ENCODE measurements at regions not wholly inside any gene's neighbourhood (a gene's known extent, or its start where the extent isn't known, plus 50 kb on each side); places are given as distances from the start of the nearest gene placed in this dataset.

- FAIRE-seq, result no peak
- no peak for TF ChIP-seq POLR2A (IDR thresholded peaks at IDR 0.05; ENCODE audit: low read depth, low read length)
- no peak for DNase-seq (ENCODE audit: insufficient read length, low spot score)
Measured at GRCh38 chr1:9419369-9420041, 119.8 kb upstream of the SLC25A33 start.

GRCh38 chr1:9420835-9421532 is 118.3 kb upstream of the SLC25A33 start:
- DNase-seq (ENCODE audit: insufficient read length, low spot score) (no peak), FAIRE-seq (no peak)
- TF ChIP-seq POLR2A (IDR thresholded peaks at IDR 0.05; ENCODE audit: low read depth, low read length), result no peak

- DNase-seq (ENCODE audit: insufficient read length, low spot score) (no peak), FAIRE-seq (no peak)
- TF ChIP-seq POLR2A (IDR thresholded peaks at IDR 0.05; ENCODE audit: low read depth, low read length), result no peak
Measured at GRCh38 chr1:9421533-9421873, 117.8 kb upstream of the SLC25A33 start.

- FAIRE-seq (no peak), DNase-seq (ENCODE audit: insufficient read length, low spot score) (no peak)
- no peak for TF ChIP-seq POLR2A (IDR thresholded peaks at IDR 0.05; ENCODE audit: low read depth, low read length)
Measured at GRCh38 chr1:9422321-9422720, 116.9 kb upstream of the SLC25A33 start.

- FAIRE-seq, result no peak
- DNase-seq (ENCODE audit: insufficient read length, low spot score), result no peak
Measured at GRCh38 chr1:9422911-9423505, 116.3 kb upstream of the SLC25A33 start.

GRCh38 chr1:9424261-9424660 is 115.0 kb upstream of the SLC25A33 start:
- no peak for TF ChIP-seq POLR2A (IDR thresholded peaks at IDR 0.05; ENCODE audit: low read depth, low read length)
- FAIRE-seq (no peak), DNase-seq (ENCODE audit: insufficient read length, low spot score) (no peak)

More at GRCh38 chr1:9422911-9423505, 116.3 kb upstream of the SLC25A33 start:
- no peak for TF ChIP-seq POLR2A (IDR thresholded peaks at IDR 0.05; ENCODE audit: low read depth, low read length)

- FAIRE-seq (no peak), DNase-seq (ENCODE audit: insufficient read length, low spot score) (no peak)
- TF ChIP-seq POLR2A (IDR thresholded peaks at IDR 0.05; ENCODE audit: low read depth, low read length), result no peak
Measured at GRCh38 chr1:9425859-9426258, 113.4 kb upstream of the SLC25A33 start.

GRCh38 chr1:9426291-9426711 is 113.0 kb upstream of the SLC25A33 start:
- TF ChIP-seq POLR2A (IDR thresholded peaks at IDR 0.05; ENCODE audit: low read depth, low read length), result no peak
- no peak for DNase-seq (ENCODE audit: insufficient read length, low spot score)
- FAIRE-seq, result no peak

- TF ChIP-seq POLR2A (IDR thresholded peaks at IDR 0.05; ENCODE audit: low read depth, low read length), result no peak
- FAIRE-seq (no peak), DNase-seq (ENCODE audit: insufficient read length, low spot score) (no peak)
Measured at GRCh38 chr1:9427388-9427787, 111.9 kb upstream of the SLC25A33 start.

GRCh38 chr1:9428601-9429341 is 110.5 kb upstream of the SLC25A33 start:
- FAIRE-seq (peak; percentile 48), DNase-seq (ENCODE audit: insufficient read length, low spot score) (peak; percentile 93)
- TF ChIP-seq POLR2A (IDR thresholded peaks at IDR 0.05; ENCODE audit: low read depth, low read length), result no peak; the same call in 1 of the 2 replicates

GRCh38 chr1:9429342-9429711 is 109.9 kb upstream of the SLC25A33 start:
- FAIRE-seq, result no peak
- TF ChIP-seq POLR2A (IDR thresholded peaks at IDR 0.05; ENCODE audit: low read depth, low read length), result no peak
- no peak for DNase-seq (ENCODE audit: insufficient read length, low spot score)

- FAIRE-seq, result no peak
- no peak for TF ChIP-seq POLR2A (IDR thresholded peaks at IDR 0.05; ENCODE audit: low read depth, low read length)
- DNase-seq (ENCODE audit: insufficient read length, low spot score), result no peak
Measured at GRCh38 chr1:9434247-9435152, 104.8 kb upstream of the SLC25A33 start.

GRCh38 chr1:9435153-9435636 is 104.1 kb upstream of the SLC25A33 start:
- no peak for DNase-seq (ENCODE audit: insufficient read length, low spot score)
- TF ChIP-seq POLR2A (IDR thresholded peaks at IDR 0.05; ENCODE audit: low read depth, low read length), result no peak
- no peak for FAIRE-seq

Data from H54 (cell line).